ENCODE measurements at regions not wholly inside any gene's neighbourhood (a gene's known extent, or its start where the extent isn't known, plus 50 kb on each side); places are given as distances from the start of the nearest gene placed in this dataset.

DNA sequence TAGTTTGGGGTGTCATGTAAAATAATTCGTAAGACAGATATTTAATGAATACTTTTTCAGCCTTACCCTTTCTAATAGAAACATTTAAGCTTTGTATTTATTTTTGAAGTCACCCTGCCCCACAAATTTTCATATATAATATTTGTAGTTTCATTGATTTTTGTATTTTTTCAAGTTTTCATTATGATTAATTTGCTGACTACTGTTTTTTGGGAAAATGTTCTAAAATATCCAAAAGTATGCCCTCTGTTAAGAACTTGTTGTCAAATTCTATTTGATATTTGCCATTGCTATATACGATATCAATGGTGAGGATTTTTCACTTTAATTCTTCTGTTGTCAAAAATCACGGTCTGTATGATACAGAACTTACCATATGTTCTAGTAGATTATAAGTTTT is 793.9 kb upstream of the CITED2 start:
- intact Hi-C loops (cut with DNase I; ENCODE audit: low total_unique reads) = no loop called here
- TF ChIP-seq, protein P1, sequence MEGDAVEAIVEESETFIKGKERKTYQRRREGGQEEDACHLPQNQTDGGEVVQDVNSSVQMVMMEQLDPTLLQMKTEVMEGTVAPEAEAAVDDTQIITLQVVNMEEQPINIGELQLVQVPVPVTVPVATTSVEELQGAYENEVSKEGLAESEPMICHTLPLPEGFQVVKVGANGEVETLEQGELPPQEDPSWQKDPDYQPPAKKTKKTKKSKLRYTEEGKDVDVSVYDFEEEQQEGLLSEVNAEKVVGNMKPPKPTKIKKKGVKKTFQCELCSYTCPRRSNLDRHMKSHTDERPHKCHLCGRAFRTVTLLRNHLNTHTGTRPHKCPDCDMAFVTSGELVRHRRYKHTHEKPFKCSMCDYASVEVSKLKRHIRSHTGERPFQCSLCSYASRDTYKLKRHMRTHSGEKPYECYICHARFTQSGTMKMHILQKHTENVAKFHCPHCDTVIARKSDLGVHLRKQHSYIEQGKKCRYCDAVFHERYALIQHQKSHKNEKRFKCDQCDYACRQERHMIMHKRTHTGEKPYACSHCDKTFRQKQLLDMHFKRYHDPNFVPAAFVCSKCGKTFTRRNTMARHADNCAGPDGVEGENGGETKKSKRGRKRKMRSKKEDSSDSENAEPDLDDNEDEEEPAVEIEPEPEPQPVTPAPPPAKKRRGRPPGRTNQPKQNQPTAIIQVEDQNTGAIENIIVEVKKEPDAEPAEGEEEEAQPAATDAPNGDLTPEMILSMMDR (IDR thresholded peaks at IDR 0.05) = no peak
- no peak for TF ChIP-seq POLR2A (IDR thresholded peaks at IDR 0.05)
- WGBS, 2 donors = 94 to 95% methylated on average over 3 of the region's 3 CpGs

DNA sequence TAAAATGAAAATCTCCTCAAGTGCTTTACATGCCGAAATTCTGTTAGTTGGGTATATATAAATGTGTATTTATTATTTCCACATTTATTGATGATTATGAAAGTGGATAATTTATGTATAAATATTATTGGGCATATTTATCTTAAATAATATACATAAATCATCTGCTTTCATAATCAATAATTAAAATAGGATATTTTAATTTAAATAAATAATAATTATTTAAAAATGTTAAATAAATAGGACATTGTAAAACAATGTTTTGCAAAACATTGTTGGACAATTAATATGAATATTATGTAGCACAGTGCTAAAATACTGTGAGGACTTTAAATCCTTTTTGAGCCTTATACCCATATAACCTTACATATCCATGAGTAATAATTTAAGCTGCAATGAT is 786.5 kb upstream of the CITED2 start:
- 91 to 92% methylated on average over 1 of the region's 1 CpG for WGBS, 2 donors
- TF ChIP-seq POLR2A (IDR thresholded peaks at IDR 0.05) = no peak
- TF ChIP-seq, protein P1 (IDR thresholded peaks at IDR 0.05) = no peak
- intact Hi-C loops (cut with DNase I; ENCODE audit: low total_unique reads) = no loop called here

More for the DNA sequence above, 793.9 kb upstream of the CITED2 start:
- H3K9me3 ChIP-seq = no peaks in the 10 kb centered on the region
- H3K27ac ChIP-seq = no peak overlapping the region
- no peak for DNase-seq
- no peak overlapping the region for H3K4me3 ChIP-seq
- H3K4me1 ChIP-seq = no peaks in the 10 kb centered on the region
- H3K27me3 ChIP-seq = no peaks in the 10 kb centered on the region
- H3K36me3 ChIP-seq (ENCODE audit: low read depth, missing control alignments) = no peaks in the 10 kb centered on the region

DNA sequence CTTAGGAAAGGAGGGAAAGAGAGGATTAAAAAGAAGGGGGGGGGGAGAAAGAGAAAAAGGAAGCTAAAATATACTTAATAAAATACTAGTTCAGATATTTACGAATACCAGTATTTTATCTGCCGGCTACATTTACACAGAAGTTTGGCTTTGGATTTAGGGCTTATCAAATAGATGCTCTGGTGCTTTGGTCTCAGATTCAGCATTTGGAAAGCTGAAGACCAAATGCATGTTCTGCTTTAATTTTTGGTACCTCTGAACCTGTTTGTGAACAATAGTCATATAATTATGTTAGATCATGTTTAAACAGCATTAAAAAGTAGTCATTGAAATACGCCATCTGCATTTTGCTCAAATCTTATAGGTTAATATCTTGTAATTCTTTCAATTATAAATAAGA is 786.0 kb upstream of the CITED2 start:
- no peaks in the 10 kb centered on the region for H3K27me3 ChIP-seq
- H3K4me1 ChIP-seq = no peaks in the 10 kb centered on the region
- H3K9me3 ChIP-seq = no peaks in the 10 kb centered on the region
- H3K36me3 ChIP-seq (ENCODE audit: low read depth, missing control alignments) = no peaks in the 10 kb centered on the region
- no peak for DNase-seq
- intact Hi-C loops (cut with DNase I; ENCODE audit: low total_unique reads) = no loop called here
- H3K4me3 ChIP-seq = no peak overlapping the region
- 95 to 98% methylated on average over 3 of the region's 3 CpGs for WGBS, 2 donors
- H3K27ac ChIP-seq = no peak overlapping the region
- TF ChIP-seq, protein P1 (IDR thresholded peaks at IDR 0.05) = no peak
- no peak for TF ChIP-seq POLR2A (IDR thresholded peaks at IDR 0.05)

More for the DNA sequence above, 786.5 kb upstream of the CITED2 start:
- Histone ChIP-seq H3K27ac (no peak overlapping the region), H3K4me3 (no peak overlapping the region), H3K36me3 (ENCODE audit: low read depth, missing control alignments) (no peaks in the 10 kb centered on the region), H3K27me3 (no peaks in the 10 kb centered on the region), H3K9me3 (no peaks in the 10 kb centered on the region), H3K4me1 (no peaks in the 10 kb centered on the region)
- no peak for DNase-seq

DNA sequence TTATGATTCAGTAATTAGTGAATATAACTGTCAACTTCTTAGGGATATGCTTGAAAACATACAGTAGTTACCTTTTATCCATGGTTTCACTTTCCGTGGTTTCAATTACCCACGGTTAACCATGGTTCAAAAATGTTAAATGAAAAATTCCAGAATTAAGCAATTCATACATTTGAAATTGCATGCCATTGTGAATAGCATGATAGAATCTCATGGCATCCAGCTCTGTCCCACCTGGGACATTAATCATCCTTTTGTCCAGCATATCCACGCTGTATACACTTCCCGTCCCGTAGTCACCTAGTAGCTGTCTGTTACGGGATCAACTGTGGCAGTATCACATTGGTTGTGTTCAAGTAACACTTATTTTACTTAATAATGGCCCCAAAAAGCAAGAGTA is 781.7 kb upstream of the CITED2 start:
- H3K4me3 ChIP-seq = no peak overlapping the region
- H3K27ac ChIP-seq = no peak overlapping the region
- intact Hi-C loops (cut with DNase I; ENCODE audit: low total_unique reads) = no loop called here
- 97% methylated on average over 6 of the region's 6 CpGs for WGBS, 2 donors
- no peaks in the 10 kb centered on the region for H3K4me1 ChIP-seq
- no peak for DNase-seq
- H3K27me3 ChIP-seq = no peaks in the 10 kb centered on the region
- TF ChIP-seq POLR2A (IDR thresholded peaks at IDR 0.05) = no peak
- TF ChIP-seq, protein P1 (IDR thresholded peaks at IDR 0.05) = no peak
- no peaks in the 10 kb centered on the region for H3K9me3 ChIP-seq
- no peaks in the 10 kb centered on the region for H3K36me3 ChIP-seq (ENCODE audit: low read depth, missing control alignments)

DNA sequence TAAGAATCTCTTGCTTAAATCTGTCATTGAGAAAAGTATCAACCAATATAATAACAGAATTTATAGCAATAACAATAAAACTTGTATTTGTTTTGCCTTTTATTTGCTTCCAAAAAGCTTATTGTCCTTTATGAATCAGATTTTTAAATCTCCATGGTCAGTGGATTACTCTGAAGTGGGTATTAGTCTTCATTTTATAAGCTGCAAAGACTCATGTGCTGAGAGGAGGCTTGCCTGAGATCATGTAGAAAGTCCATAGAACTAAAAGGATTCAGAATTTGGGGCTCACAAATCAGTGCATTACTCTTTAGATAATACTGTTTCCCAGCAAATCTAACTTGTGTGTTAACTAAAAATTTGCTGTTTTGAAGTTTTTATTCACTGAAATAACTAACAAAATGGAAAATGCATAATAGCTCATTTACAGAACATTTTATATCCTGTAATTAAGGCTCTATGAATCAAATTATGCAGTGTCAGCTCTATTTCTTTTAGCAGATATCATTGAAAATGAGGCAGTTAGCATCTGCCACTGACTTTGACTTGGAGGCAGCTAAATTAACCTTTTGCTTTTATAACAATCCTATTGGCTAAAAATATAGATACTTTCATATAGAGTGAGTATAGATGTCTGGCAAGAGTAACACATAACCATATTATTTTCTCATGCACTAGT is 781.1 kb upstream of the CITED2 start:
- H3K4me3 ChIP-seq = no peak overlapping the region
- TF ChIP-seq, protein P1 (IDR thresholded peaks at IDR 0.05) = no peak
- no peak for TF ChIP-seq POLR2A (IDR thresholded peaks at IDR 0.05)
- H3K27ac ChIP-seq = no peak overlapping the region
- intact Hi-C loops (cut with DNase I; ENCODE audit: low total_unique reads) = no loop called here
- DNase-seq = no peak
- H3K4me1 ChIP-seq = no peaks in the 10 kb centered on the region
- H3K9me3 ChIP-seq = no peaks in the 10 kb centered on the region
- no peaks in the 10 kb centered on the region for H3K27me3 ChIP-seq
- no peaks in the 10 kb centered on the region for H3K36me3 ChIP-seq (ENCODE audit: low read depth, missing control alignments)
